ENCODE measurements at regions not wholly inside any gene's neighbourhood (a gene's known extent, or its start where the extent isn't known, plus 50 kb on each side); places are given as distances from the start of the nearest gene placed in this dataset.
"Not testable (repeated sequence)": the region's sequence is repeated elsewhere in the genome, so short reads cannot be mapped to it uniquely, and the experiment has no call there.

DNA sequence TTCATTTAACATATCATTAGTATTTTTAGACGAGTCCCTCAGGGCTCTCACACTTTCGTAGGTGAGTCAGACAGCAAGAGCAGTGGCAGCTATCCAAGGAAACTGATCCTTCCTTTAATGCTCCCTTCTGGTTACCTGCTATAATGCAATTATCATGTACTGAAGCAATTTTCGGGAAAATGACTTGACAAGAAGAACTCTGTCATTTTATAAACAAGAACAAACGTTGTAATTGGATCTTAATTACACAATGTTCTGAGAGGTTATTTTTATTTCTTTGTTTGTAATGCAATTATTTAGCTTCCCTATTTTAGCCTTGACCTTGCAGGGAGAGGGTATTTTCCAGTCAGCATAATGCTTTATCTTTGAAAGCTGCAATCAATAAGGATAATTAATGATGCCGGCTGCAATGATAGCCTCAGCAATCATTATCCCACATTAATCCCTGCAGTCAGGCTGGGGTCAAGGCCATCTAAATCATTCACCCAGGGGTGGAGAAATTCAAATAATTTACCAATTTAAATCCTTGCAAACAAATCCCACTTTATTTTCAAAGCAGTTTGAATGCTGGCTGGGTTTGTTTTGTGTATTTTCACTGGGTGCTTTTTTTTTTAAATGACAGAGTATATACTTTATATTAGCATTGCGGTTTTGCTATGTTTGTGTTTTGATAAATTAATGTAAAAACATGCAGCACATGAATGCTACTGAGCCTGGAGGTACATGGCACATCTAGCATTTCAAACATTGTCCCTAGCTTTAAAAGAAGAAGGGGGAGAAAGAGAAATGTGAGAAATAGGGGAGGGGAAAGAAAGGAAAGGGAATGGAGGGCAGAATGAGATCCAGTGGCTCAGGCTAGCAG lies 249.9 kb downstream of the SHOX2 start:
- peak; percentile 94 for DNase-seq

DNA sequence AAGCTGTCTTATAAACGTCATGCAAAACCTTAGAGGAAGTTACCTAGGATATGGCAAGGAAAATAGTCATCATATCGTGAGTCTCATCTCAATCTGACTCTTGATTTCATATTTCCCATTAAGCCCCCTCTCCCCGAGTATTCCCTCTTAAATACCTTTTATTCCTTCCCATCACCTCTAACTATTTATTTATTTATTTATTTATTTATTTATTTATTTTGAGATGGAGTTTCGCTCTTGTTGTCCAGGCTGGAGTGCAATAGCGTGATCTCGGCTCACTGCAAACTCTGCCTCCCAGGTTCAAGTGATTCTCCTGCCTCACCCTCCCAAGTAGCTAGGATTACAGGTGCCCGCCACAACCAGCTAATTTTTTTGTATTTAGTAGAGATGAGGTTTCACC lies 260.4 kb downstream of the SHOX2 start:
- DNase-seq = not testable (repeated sequence)

DNA sequence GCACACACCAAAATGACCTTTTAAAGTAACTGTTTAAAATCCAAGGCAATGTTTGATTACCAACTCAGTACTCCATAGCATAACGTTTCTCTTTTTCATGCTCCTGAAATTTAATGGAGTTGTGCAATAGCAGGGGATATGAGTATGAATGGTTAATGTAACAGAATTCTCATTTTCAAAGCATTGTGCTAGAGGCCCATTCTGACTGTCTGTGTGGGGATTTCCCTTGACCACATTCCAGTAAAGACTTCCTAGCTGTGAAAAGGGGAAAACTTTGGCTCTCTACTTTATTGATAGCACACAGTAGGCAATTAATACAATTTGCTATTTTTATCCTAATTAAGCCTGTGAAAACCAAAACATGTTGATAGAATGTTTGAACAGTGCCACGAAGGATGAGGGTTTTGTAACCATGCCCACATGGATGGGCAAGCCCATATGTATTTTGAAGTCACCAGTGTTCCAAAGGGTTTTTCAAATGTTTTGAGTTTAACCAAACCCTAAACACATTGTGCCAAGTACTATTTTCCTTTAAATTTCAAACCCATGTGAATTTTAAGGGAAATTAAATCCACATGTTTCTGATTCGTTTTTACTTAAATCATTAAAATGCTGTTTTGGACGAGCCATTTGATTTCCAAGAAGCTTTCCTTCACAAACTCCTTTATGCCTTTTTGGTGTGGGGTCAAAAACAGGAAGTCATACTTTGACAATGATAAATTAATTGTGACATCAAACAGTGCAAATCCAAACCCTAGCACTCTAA lies 261.2 kb downstream of the SHOX2 start:
- no peak for DNase-seq

DNA sequence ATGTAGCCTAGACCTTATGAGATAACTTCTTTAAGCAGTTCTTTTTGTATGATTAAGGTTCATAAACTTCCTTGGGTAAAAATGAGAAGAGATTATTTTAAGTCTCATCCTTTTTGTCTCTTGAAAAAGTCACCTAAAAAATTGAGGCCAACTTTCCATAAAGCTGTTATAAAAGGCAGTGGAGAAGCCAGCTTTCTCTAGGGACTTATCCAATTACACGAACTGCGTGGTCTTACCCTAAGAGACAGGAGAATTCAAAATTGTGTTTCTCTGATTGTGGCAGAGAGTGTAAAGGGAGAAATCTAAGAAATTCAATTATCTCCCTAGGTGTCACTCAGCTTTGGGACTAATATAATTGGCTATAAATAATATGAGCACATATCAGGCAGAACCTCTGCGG lies 262.0 kb downstream of the SHOX2 start:
- DNase-seq = no peak

DNA sequence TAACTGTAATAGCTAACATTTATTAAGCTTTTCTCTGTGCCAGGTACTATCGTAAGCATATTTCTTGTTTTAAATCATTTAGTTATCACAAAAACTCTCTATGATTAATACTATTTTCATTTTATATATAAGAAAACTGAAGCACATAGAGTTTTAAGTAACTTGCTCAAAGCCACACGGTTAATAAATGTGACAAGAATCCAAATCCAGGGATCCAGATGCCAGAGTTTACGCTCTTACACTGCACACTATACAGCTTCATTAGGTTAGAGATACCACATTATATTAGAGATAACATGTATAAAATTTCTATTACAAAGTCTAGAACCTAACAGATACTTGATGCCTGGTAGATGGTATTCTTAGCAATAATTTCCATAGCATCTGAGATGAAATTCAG lies 265.2 kb downstream of the SHOX2 start:
- no peak for DNase-seq

DNA sequence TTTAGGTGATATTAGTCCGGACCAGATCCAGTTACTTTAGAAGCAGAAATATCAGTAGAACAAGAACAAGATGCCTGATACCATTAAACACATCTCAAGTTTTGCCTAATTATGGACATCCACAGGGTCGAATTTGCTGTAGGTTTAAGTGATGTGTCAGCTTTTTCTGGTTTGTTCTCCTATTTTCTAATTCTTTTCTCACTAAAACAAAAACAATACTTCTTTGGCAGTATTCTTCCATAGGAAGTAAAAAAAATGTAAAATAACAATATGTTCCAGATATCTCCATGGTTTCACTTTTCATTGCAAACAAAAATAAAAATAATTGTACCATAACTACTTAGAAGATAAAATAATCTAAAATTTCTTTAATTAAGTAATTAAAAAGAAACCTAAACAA lies 265.7 kb downstream of the SHOX2 start:
- DNase-seq = no peak

DNA sequence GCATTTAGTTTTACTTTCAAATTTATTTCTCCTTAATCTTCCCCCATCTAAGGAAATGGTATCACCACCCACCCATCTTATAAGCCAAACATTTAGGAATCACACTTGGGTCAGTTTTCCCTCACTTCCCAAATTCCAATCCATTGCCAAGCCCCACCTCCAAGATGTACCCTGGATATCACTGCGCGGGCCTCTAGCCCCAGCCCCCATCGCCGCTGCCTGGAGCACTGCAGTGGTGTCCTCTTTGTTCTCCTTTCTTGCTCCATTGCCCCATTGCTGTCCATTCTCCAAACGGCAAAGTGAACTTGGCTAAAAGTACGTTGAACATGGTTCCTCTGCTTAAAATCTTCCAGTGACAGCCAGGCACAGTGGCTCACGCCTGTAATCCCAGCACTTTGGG lies 267.8 kb downstream of the SHOX2 start:
- no peak for DNase-seq

DNA sequence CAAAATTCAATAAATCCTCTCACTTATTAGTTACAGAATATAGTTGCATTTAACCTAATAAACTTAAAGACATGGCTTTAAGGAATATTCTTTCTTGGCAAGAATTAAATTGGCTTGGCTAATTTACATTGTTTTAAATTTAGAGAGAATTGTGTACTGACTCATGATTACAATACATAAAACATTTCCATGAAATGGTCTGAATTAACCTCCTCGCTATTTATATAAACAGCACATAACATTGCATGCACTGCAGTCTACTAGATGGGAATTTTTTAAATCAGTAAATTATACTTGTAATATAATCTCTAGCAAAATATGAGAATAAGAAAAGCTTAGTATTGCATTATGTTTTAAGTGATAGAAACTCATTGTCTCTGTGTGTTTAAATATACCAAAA lies 268.9 kb downstream of the SHOX2 start:
- no peak for DNase-seq

DNA sequence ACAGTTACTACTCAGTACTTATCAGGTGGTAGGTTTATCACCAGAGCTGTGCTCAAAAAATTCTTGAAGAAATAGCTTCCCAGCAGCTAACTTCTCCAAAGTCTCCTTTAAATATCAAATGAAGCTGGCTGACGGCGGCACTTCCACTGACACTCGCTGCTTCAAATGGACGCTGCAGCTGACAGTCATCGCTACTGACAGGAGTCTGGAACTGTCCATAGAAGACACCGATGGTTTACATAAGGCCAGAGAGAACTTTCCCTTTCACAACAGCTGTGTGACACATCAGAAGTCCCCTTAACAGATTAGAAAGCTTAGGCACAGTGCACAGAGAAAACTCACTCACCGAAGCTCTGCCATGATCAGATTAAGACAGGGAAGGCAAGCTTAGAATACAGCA lies 270.2 kb downstream of the SHOX2 start:
- DNase-seq = no peak

DNA sequence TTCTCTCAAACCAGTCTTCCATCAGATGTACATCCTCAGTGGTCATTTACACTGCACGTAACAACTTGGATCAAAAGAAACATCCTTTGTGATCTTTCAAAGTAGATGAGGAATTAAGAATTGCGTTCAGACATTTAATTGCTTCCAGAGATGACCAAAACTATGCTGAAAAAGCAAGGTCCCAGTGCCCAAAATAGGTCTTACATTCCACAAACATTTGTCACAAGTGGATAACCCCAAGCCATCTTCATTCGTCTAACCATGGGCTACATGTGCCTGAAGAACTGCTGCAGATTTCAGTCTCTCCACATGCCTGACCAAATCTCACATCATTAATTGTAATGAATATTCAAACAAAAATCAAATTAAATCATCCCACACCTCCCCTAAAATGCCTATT lies 273.6 kb downstream of the SHOX2 start:
- DNase-seq = no peak

DNA sequence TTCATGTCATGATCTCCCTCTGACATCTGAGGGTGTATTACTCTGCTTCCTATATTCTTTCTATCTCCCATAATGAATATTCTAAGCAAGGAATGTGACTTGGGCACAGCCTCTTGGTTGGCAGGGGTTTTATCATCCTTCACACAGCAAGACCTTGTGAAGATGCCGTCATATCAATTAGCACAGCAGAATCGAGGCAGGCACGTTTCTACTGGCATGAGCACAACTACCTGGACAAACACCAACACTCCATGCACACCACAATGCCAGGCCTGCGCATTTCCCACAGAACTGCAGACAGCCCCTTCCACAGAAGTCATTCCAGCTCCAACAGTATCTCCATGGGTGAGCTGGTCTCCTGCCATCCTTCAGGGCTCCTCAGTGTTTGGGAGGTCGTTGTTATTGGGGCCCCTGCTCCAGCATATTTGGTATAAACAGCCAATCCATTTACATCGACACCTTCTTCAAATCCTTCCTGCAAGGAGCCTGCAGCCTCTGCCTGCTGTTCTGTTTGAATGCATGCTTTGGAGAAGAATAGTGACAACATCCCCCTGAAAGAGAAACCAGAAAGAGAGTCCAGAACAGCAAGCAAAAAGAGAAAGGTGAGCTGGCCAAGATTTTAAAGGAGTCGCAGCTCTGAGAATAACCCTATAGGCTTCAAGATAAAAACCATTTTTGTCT lies 275.5 kb downstream of the SHOX2 start:
- no peak for DNase-seq

DNA sequence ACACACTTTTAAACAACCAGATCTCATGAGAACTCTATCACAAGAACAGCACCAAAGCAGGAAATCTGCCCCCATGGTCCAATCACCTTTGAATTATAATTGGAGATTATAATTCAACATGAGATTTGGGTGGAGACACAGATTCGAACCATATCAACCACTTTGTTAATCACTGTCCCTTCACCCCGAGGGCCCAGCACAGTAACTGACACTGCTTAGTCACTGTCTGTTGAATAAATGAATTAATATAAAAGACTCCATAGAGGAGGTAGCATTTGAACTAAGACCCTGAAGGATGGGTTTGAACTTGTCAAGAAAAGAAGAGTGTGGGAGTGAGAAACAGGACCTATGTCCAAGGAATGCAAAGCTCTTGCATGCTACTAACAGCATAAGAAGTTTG lies 276.4 kb downstream of the SHOX2 start:
- no peak for DNase-seq

DNA sequence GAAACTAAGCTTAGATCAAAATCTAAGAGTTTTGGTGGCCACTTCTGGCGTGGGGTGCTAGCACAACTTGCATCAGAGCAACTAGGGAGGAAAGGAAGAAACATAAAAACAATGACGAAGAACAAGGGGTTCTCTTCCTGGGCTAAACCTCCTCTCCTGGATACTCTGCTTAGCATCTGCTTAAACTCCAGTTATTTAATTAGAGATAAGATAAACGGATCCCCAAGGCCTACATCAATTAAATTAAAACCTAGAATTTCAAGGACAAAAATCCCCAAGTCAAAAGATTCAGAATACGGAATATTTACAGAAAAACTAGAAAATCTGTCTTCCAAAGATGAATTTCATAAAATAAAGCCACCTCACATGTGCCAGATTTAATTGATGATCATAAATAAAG lies 281.9 kb downstream of the SHOX2 start:
- no peak for DNase-seq

DNA sequence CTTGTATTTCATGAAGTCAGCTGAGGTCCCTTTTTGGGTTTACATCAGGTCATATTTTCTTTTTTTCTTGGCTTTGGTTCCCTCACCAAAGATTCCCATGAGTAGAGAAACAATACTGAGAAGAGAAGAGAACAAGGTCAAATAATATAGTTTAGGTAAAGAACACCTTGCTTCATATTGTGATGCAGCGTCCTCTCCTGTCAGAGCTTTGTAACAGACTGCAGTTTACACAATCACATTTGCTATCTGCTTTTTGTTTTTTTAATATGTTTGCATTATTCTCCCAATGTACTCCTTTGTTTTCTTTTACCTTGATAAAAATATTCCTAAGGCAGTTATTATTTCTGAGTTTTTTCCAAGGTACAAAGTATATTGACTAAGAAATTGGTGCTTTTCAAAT lies 283.2 kb downstream of the SHOX2 start:
- no peak for DNase-seq

DNA sequence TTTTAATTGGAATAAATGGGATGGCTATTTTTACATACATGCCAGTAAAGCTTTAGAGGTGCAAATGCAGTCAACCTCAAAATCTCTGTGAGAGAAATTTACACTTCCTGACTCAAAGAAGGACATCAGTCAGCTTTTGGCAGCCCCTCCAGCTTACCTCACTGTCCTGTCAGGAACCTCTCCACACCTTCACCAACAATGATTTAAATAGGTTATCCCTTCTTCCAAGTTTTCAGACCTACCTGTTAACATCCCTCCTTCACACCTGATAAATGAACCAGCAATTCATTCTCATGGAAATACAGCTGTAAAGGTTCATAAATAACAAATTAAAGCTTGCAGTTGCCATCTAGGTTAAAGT lies 286.1 kb downstream of the SHOX2 start:
- no peak for DNase-seq

DNA sequence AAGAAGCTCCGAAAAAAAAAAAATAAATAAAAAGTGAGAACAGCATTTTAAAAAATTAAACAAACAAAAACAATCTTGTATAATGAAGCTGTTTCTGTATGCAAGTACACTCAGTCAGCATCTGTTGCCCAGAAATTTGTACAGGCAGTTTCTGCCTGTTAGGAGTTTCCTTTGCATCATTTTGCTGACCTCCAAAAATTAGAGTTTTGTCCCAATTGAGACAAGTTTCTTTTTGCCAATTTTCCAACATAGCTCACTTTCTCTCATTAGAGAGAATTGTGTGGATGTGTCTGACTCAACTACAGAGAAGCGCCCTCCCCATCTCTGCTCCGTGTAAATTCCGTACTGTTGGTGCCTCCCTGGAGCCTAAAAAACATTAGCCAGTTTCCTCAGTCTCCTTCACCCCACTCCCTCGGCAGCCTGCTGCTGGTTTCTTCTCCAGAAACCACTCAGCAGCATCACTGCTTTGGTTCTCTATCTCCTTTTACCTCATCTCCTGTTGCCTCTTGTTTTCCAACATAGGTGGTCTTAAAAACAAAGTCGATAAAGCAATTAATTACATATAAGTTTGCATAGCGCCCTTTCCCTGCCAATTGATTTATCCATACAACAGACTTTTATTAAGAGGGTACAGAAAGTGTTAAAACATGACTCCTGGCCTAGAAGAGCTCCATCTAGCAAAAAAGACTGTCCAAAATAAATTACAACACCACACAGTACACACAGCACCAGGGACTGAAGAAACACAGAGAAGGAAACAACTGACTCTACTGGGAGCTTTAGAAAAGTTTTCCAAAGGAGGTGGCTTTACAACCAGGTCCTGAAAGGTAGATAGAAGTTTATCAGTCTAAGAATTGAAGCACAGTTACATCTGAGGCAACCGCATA lies 286.7 kb downstream of the SHOX2 start:
- no peak for DNase-seq

DNA sequence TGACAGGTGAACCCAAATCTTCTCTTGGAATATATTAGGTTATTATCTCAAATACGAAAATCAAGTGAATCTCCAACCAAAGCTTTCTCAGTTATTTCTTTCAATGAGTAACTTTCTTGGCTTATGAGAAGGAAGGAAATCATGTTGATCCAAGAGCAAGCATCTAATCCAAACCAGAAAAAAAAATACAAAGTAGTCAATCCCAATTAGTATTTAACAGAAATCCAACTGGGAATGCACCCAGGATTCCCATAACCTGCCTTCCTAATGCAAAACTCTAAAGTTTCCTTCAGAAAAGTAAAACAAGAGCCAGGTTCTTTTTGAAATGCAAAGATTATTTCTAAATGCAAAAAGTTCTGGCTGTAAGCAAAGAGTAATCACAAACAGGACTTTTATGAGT lies 289.3 kb downstream of the SHOX2 start:
- DNase-seq = no peak

DNA sequence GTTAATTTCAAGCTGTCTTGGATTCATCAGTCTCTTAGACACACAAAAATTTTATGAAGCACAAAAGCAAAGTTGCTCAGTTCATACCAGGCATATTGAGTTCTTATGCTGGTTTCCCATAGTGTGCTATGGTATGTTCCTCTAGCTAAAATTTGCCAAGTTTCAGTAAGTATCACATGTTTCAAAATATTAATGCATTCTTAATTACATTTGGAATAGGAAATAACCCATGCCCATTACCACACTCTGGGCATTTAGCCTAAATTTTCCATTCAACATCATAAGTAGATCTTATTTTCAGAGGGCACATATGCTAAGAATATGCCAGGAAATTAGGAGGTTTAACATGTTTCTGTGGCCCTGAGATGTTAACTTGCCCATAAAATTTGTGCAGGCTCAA lies 289.9 kb downstream of the SHOX2 start:
- DNase-seq = no peak

DNA sequence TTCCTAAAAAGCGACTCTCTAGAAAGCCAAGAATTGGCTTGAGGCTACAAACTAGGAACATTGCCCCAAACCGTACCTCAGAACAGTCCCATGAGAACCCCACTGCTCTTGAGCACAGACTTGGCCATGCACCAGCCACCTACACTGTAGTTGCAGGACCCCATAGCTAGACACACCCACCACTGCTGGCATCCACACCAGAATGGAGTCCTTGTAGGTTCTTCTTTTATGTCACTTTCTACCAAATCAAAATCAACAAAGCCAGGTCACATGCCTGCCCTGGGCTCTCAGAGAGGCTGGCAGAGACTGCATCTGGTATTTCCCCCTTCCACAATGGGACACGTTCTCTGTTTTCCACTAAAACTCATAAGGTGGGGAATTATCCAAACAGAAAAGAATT lies 290.5 kb downstream of the SHOX2 start:
- DNase-seq = no peak

DNA sequence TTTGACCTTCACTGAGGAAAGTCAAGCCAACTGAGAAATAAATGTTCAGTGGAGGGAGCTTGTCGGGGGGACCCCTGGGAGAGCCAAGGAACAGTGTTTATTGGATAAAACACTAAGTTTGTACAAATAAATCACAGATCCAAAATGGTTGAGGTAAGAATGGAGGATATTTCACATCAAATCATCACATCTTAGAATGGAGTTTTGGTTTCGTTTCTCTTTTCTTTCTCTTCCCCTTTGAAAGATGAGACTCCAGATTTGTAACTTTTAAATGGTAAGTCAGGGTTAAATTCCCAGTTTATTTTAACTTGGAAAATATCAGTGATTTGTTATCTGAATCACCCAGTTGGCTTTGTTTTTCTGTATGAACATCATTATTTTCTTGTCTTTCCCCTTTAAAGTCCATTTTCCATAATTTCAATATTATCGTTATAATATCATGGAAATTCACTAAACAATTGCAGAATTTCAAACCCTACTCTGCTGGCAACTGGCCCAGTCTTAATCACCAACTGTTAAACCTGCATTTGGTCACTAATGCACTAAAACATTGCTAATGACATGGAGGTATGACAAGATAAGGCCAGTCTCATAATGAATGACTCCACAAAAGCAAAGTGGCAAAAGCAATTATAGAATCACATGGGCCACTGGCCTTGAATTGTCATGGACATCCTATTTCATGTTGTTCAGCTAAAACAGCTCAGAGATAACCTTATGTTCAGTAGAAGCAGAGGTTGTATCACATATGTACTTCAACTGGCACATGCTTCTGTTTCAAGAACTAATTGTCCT lies 295.1 kb downstream of the SHOX2 start:
- DNase-seq = no peak

DNA sequence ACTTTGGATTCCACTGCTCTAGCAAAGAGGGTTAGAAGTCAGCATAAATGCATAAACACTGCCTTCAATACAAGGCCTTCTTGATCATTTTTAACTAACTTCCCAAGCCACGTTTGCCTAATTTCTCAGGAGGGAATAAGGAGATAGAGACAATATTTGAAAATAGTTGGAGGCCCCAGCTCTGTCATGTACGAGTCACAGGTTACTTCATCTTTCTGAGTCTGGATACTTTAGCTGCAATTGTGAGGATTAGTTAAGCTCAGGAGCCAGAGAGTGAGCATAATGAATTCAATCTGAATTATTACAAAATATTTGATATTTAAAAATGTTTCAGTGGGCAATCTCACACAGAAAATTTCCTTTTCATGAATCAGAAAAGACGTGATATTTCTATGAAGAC lies 298.9 kb downstream of the SHOX2 start:
- no peak for DNase-seq

DNA sequence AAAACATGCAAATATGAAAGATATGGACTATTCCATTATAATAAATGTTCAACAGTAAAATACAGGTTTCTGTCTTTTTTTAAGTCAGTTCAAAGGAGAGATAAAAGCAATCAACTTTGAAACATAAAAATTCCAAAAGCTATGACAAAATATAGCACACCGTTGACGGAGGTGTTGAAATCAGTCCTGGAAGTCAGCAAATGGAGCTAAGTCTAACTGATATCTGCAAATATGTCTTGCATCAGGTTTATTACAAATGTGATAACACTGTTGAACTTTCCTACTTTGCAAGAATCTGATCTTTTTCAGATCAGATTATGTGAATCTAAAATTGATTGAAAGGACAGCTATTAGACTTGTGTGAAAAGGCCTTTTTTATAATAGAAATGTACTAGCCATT lies 300.7 kb downstream of the SHOX2 start:
- no peak for DNase-seq

Measured in NCI-H2029 (cell line).